NCI-H1092 (cell line): ENCODE measurements at regions not wholly inside any gene's neighbourhood (a gene's known extent, or its start where the extent isn't known, plus 50 kb on each side); places are given as distances from the start of the nearest gene placed in this dataset.

Source experiments
- DNase-seq: peaks from one replicate; lab custom pipeline; 2025; lab: John Stamatoyannopoulos, UW

- no peak for DNase-seq
Measured at GRCh38 chr6:71481011-71481410, 192.4 kb downstream of the OGFRL1 start.

GRCh38 chr6:71481801-71482200, 193.2 kb downstream of the OGFRL1 start:
- DNase-seq: no peak

- DNase-seq: no peak
Measured at GRCh38 chr6:71482742-71483141, 194.1 kb downstream of the OGFRL1 start.

- no peak for DNase-seq
Measured at GRCh38 chr6:71486461-71486860, 197.8 kb downstream of the OGFRL1 start.

GRCh38 chr6:71488186-71488585, 199.6 kb downstream of the OGFRL1 start:
- DNase-seq: no peak

GRCh38 chr6:71489736-71490135, 201.1 kb downstream of the OGFRL1 start:
- DNase-seq: no peak

- no peak for DNase-seq
Measured at GRCh38 chr6:71490876-71491275, 202.3 kb downstream of the OGFRL1 start.

- DNase-seq: no peak
Measured at GRCh38 chr6:71491844-71492243, 203.2 kb downstream of the OGFRL1 start.

GRCh38 chr6:71492668-71493067, 204.1 kb downstream of the OGFRL1 start:
- no peak for DNase-seq

GRCh38 chr6:71496018-71496721, 207.6 kb downstream of the OGFRL1 start:
- DNase-seq: no peak

GRCh38 chr6:71496722-71497033, 208.1 kb downstream of the OGFRL1 start:
- DNase-seq: no peak

- no peak for DNase-seq
Measured at GRCh38 chr6:71498638-71499037, 210.0 kb downstream of the OGFRL1 start.

GRCh38 chr6:71499667-71500066, 211.1 kb downstream of the OGFRL1 start:
- no peak for DNase-seq

- no peak for DNase-seq
Measured at GRCh38 chr6:71502168-71502567, 213.6 kb downstream of the OGFRL1 start.

- DNase-seq: no peak
Measured at GRCh38 chr6:71502956-71503355, 214.3 kb downstream of the OGFRL1 start.

GRCh38 chr6:71507183-71507582, 218.6 kb downstream of the OGFRL1 start:
- DNase-seq: no peak

GRCh38 chr6:71509191-71510005, 220.8 kb downstream of the OGFRL1 start:
- no peak for DNase-seq

GRCh38 chr6:71510057-71510713, 221.6 kb downstream of the OGFRL1 start:
- no peak for DNase-seq

- no peak for DNase-seq
Measured at GRCh38 chr6:71510856-71511255, 222.2 kb downstream of the OGFRL1 start.

- no peak for DNase-seq
Measured at GRCh38 chr6:71512256-71512655, 223.6 kb downstream of the OGFRL1 start.

GRCh38 chr6:71513036-71513435, 224.4 kb downstream of the OGFRL1 start:
- DNase-seq: no peak

GRCh38 chr6:71523548-71523947, 234.9 kb downstream of the OGFRL1 start:
- DNase-seq: no peak

GRCh38 chr6:71524201-71524600, 235.6 kb downstream of the OGFRL1 start:
- no peak for DNase-seq
